ENCODE measurements at regions not wholly inside any gene's neighbourhood (a gene's known extent, or its start where the extent isn't known, plus 50 kb on each side); places are given as distances from the start of the nearest gene placed in this dataset.
A peak's percentile ranks its signal among the peaks of the same experiment; 100 is the strongest.

- Mint-ChIP-seq H3K27ac (ENCODE audit: unreplicated experiment) (peak overlapping the region; percentile 89), H3K4me3 (ENCODE audit: unreplicated experiment) (no peak overlapping the region), H3K27me3 (ENCODE audit: unreplicated experiment) (peaks cover 5% of the 10 kb centered on the region), H3K9me3 (ENCODE audit: unreplicated experiment) (no peaks in the 10 kb centered on the region), H3K4me1 (ENCODE audit: unreplicated experiment) (peaks cover 58% of the 10 kb centered on the region), H3K36me3 (ENCODE audit: low read depth, unreplicated experiment) (peaks cover 9% of the 10 kb centered on the region)
- no peak for TF ChIP-seq CTCF (IDR thresholded peaks at IDR 0.05; ENCODE audit: unreplicated experiment)
- no peak for DNase-seq (ENCODE audit: low spot score)
Observed at GRCh38 chr1:108082738-108083562, 117.2 kb downstream of the SLC25A24 start.

DNA sequence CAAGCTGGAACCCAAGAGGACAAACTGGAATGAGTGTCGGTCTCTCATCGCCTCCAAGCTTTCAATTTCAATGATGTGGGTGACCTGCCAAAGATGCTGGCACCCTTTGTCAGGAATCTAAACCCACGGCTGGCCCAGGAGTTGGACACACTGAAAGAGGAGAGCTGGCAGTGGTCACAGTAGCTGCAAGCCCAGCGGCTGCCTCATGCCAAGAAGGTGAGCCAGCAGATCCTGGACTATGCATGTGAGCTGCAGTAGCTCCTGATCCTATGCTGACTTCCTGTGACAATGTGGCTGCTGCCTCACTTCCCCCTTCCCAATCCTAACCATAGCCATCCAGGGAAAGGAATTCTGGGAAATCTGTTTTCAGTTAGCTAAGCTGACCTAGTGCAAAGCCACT, 117.0 kb upstream of the VAV3 start:
- DNase-seq (ENCODE audit: low spot score), result no peak
- peaks cover 57% of the 10 kb centered on the region for H3K4me1 Mint-ChIP-seq (ENCODE audit: unreplicated experiment)
- H3K9me3 Mint-ChIP-seq (ENCODE audit: unreplicated experiment), result no peaks in the 10 kb centered on the region
- H3K36me3 Mint-ChIP-seq (ENCODE audit: low read depth, unreplicated experiment), result peaks cover 9% of the 10 kb centered on the region
- no peak overlapping the region for H3K4me3 Mint-ChIP-seq (ENCODE audit: unreplicated experiment)
- H3K27me3 Mint-ChIP-seq (ENCODE audit: unreplicated experiment), result peaks cover 5% of the 10 kb centered on the region
- peak overlapping the region; percentile 89 for H3K27ac Mint-ChIP-seq (ENCODE audit: unreplicated experiment)
- no peak for TF ChIP-seq CTCF (IDR thresholded peaks at IDR 0.05; ENCODE audit: unreplicated experiment)

DNA sequence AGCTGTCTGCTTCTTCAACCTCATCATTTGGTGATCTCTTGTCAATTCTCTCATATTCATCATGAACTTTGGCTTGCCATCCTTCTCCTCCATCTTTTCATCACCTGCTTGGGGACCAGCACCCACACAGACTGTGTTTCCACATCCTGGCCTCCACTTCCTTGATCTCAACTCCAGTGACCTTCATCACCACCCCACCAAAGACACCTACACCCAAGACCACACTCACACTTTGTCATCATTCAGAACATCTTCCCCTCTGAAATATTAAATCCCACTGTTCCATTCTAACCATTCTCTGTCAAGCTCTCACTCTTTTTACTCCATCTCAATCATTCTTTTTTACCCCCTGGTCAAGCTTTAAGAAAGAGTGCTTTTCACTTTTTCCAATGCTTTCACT, 115.5 kb upstream of the VAV3 start:
- Mint-ChIP-seq H3K27me3 (ENCODE audit: unreplicated experiment) (peaks cover 5% of the 10 kb centered on the region), H3K27ac (ENCODE audit: unreplicated experiment) (peak overlapping the region; percentile 45), H3K4me3 (ENCODE audit: unreplicated experiment) (peak overlapping the region; percentile 5), H3K4me1 (ENCODE audit: unreplicated experiment) (peaks cover 57% of the 10 kb centered on the region), H3K36me3 (ENCODE audit: low read depth, unreplicated experiment) (peaks cover 9% of the 10 kb centered on the region), H3K9me3 (ENCODE audit: unreplicated experiment) (no peaks in the 10 kb centered on the region)
- DNase-seq (ENCODE audit: low spot score), result no peak
- no peak for TF ChIP-seq CTCF (IDR thresholded peaks at IDR 0.05; ENCODE audit: unreplicated experiment)

GRCh38 chr1:108079440-108080025, 114.6 kb upstream of the VAV3 start:
- Mint-ChIP-seq H3K27me3 (ENCODE audit: unreplicated experiment) (peaks cover 5% of the 10 kb centered on the region), H3K36me3 (ENCODE audit: low read depth, unreplicated experiment) (peaks cover 9% of the 10 kb centered on the region), H3K27ac (ENCODE audit: unreplicated experiment) (peak overlapping the region; percentile 89), H3K4me1 (ENCODE audit: unreplicated experiment) (peaks cover 57% of the 10 kb centered on the region), H3K4me3 (ENCODE audit: unreplicated experiment) (peak overlapping the region; percentile 56), H3K9me3 (ENCODE audit: unreplicated experiment) (no peaks in the 10 kb centered on the region)
- peak; percentile 68 for DNase-seq (ENCODE audit: low spot score)
- no peak for TF ChIP-seq CTCF (IDR thresholded peaks at IDR 0.05; ENCODE audit: unreplicated experiment)

- Mint-ChIP-seq H3K27me3 (ENCODE audit: unreplicated experiment) (peaks cover 5% of the 10 kb centered on the region), H3K4me1 (ENCODE audit: unreplicated experiment) (peaks cover 51% of the 10 kb centered on the region), H3K36me3 (ENCODE audit: low read depth, unreplicated experiment) (peaks cover 9% of the 10 kb centered on the region), H3K9me3 (ENCODE audit: unreplicated experiment) (no peaks in the 10 kb centered on the region), H3K27ac (ENCODE audit: unreplicated experiment) (peak overlapping the region; percentile 73), H3K4me3 (ENCODE audit: unreplicated experiment) (peak overlapping the region; percentile 6)
- DNase-seq (ENCODE audit: low spot score), result no peak
- no peak for TF ChIP-seq CTCF (IDR thresholded peaks at IDR 0.05; ENCODE audit: unreplicated experiment)
Observed at GRCh38 chr1:108077991-108078390, 113.0 kb upstream of the VAV3 start.
